ENCODE measurements at regions not wholly inside any gene's neighbourhood (a gene's known extent, or its start where the extent isn't known, plus 50 kb on each side); places are given as distances from the start of the nearest gene placed in this dataset.

- in situ Hi-C loops (cut with HindIII; ENCODE audit: low pct_ligation_motif_present, low sequenced_read_pairs): no loop called here
- TF ChIP-seq CTCF (IDR thresholded peaks at IDR 0.05; ENCODE audit: low read depth, low read length, missing control alignments): peak; percentile 8
- no peaks in the 10 kb centered on the region for H3K27me3 ChIP-seq (replicated peaks)
- H3K27ac ChIP-seq: no peak overlapping the region
- no peaks in the 10 kb centered on the region for H3K36me3 ChIP-seq (replicated peaks)
- no peak overlapping the region for H3K4me3 ChIP-seq (ENCODE audit: low read depth, low read length)
- DNase-seq: peak; percentile 59
These were observed 62.9 kb upstream of the PDE3A start for GRCh38 chr12:20305470-20305869.

GRCh38 chr12:20309504-20310148, 58.7 kb upstream of the PDE3A start:
- DNase-seq: no peak
- H3K36me3 ChIP-seq (replicated peaks): no peaks in the 10 kb centered on the region
- H3K27ac ChIP-seq: no peak overlapping the region
- no peak for TF ChIP-seq CTCF (IDR thresholded peaks at IDR 0.05; ENCODE audit: low read depth, low read length, missing control alignments)
- no peaks in the 10 kb centered on the region for H3K27me3 ChIP-seq (replicated peaks)
- no peak overlapping the region for H3K4me3 ChIP-seq (ENCODE audit: low read depth, low read length)
- in situ Hi-C loops (cut with HindIII; ENCODE audit: low pct_ligation_motif_present, low sequenced_read_pairs): no loop called here

GRCh38 chr12:20314328-20314727, 54.0 kb upstream of the PDE3A start:
- no peak for TF ChIP-seq CTCF (IDR thresholded peaks at IDR 0.05; ENCODE audit: low read depth, low read length, missing control alignments)
- Histone ChIP-seq H3K27ac (no peak overlapping the region), H3K27me3 (replicated peaks) (no peaks in the 10 kb centered on the region), H3K36me3 (replicated peaks) (no peaks in the 10 kb centered on the region), H3K4me3 (ENCODE audit: low read depth, low read length) (no peak overlapping the region)
- DNase-seq: peak; percentile 47
- in situ Hi-C loops (cut with HindIII; ENCODE audit: low pct_ligation_motif_present, low sequenced_read_pairs): no loop called here

GRCh38 chr12:20317554-20317953, 50.8 kb upstream of the PDE3A start:
- no peak for DNase-seq
- Histone ChIP-seq H3K36me3 (replicated peaks) (no peaks in the 10 kb centered on the region), H3K27ac (no peak overlapping the region), H3K4me3 (ENCODE audit: low read depth, low read length) (no peak overlapping the region), H3K27me3 (replicated peaks) (no peaks in the 10 kb centered on the region)
- in situ Hi-C loops (cut with HindIII; ENCODE audit: low pct_ligation_motif_present, low sequenced_read_pairs): no loop called here
- TF ChIP-seq CTCF (IDR thresholded peaks at IDR 0.05; ENCODE audit: low read depth, low read length, missing control alignments): no peak

Data from brain microvascular endothelial cell (primary cell).